GM12864 (cell line): ENCODE measurements at regions not wholly inside any gene's neighbourhood (a gene's known extent, or its start where the extent isn't known, plus 50 kb on each side); places are given as distances from the start of the nearest gene placed in this dataset.

Experiments used
- DNase-seq: peaks from one replicate; pipeline ENCODE4 v3.0.0-alpha.2; 2011; ENCODE audit warnings: low read depth
- H3K4me3 ChIP-seq: 2 replicates; pipeline ENCODE4 v1.5.1; 2011; ENCODE audit warnings: mild to moderate bottlenecking, low read depth, low read length, control low read depth
- TF ChIP-seq, protein P1 (sequence below): IDR thresholded peaks from 2 replicates; pipeline ENCODE4 v1.5.1; 2011; ENCODE audit warnings: low read depth, mild to moderate bottlenecking, moderate library complexity, low read length, control low read depth, inconsistent platforms; ENCODE audit errors: missing control alignments

- TF ChIP-seq, protein P1, sequence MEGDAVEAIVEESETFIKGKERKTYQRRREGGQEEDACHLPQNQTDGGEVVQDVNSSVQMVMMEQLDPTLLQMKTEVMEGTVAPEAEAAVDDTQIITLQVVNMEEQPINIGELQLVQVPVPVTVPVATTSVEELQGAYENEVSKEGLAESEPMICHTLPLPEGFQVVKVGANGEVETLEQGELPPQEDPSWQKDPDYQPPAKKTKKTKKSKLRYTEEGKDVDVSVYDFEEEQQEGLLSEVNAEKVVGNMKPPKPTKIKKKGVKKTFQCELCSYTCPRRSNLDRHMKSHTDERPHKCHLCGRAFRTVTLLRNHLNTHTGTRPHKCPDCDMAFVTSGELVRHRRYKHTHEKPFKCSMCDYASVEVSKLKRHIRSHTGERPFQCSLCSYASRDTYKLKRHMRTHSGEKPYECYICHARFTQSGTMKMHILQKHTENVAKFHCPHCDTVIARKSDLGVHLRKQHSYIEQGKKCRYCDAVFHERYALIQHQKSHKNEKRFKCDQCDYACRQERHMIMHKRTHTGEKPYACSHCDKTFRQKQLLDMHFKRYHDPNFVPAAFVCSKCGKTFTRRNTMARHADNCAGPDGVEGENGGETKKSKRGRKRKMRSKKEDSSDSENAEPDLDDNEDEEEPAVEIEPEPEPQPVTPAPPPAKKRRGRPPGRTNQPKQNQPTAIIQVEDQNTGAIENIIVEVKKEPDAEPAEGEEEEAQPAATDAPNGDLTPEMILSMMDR, result no peak
- no peak overlapping the region for H3K4me3 ChIP-seq
- DNase-seq, result no peak
Observed at GRCh38 chr5:7072188-7072587, 323.8 kb upstream of the ADCY2 start.

DNA sequence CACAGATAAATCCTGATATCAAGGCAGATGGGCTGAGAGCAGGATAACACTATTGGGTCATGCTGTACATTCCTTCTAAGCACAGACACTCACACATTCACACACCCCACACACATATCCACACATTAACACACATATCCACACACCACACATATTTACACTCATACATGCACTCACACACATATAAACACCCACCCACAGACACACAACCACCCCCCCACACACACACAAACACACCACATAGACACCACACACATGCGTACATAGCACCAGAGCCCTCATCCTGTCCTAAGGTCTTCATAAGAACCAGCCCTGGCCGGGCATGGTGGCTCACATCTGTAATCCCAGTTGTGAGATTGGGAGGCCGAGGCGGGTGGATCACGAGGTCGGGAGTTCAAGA, 322.3 kb upstream of the ADCY2 start:
- TF ChIP-seq, protein P1, result no peak
- no peak for DNase-seq
- no peak overlapping the region for H3K4me3 ChIP-seq

GRCh38 chr5:7074176-7074575, 321.8 kb upstream of the ADCY2 start:
- no peak overlapping the region for H3K4me3 ChIP-seq
- DNase-seq, result no peak
- TF ChIP-seq, protein P1, result peak; percentile 5

DNA sequence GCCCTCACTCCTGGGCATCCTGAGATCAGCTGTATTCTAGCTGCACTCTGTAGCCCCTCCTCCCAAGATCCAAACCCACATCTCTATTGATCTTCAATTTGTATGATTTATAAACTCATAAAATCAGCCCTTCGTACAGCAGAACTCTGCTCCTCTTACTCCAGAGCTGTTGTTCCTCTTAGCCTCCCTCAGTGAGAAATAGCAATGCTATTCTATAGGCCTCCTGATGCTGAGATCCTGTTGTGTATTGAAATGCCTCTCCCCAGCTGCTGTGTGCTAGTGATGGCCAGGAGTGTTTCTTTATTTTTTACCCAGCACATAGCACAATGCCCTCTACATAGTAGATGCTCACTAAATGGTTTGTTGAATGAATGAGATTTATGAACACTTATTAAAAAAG, 320.5 kb upstream of the ADCY2 start:
- no peak overlapping the region for H3K4me3 ChIP-seq
- DNase-seq, result no peak
- TF ChIP-seq, protein P1, result no peak

- no peak for DNase-seq
- H3K4me3 ChIP-seq, result no peak overlapping the region
- TF ChIP-seq, protein P1, result no peak
Observed at GRCh38 chr5:7078101-7078500, 317.8 kb upstream of the ADCY2 start.

GRCh38 chr5:7078901-7079300, 317.0 kb upstream of the ADCY2 start:
- TF ChIP-seq, protein P1, result no peak
- H3K4me3 ChIP-seq, result no peak overlapping the region
- no peak for DNase-seq

- no peak overlapping the region for H3K4me3 ChIP-seq
- no peak for DNase-seq
- TF ChIP-seq, protein P1, result no peak
Observed at GRCh38 chr5:7080501-7080900, 315.4 kb upstream of the ADCY2 start.
